Uterus (tissue), 2 donors: ENCODE measurements at regions not wholly inside any gene's neighbourhood (a gene's known extent, or its start where the extent isn't known, plus 50 kb on each side); places are given as distances from the start of the nearest gene placed in this dataset.

ENCODE experiments used
- CTCF ChIP-seq, 4 experiments: fragments of 200-600 bp in 2 of 4; fragments of 450-650 bp in 2 of 4; sonication (generic) in 2 of 4; IDR thresholded peaks; one replicate each; pipeline ENCODE4 v1.5.1; 2016 to 2019; ENCODE audit warnings: antibody characterized with exemption in 4 of 4, mild to moderate bottlenecking in 2 of 4, moderate library complexity in 1 of 4
- POLR2A ChIP-seq, 2 donors: fragments of 450-650 bp; IDR thresholded peaks; one replicate each; pipeline ENCODE4 v1.6.1; 2016; ENCODE audit warnings: antibody characterized with exemption in 2 of 2, mild to moderate bottlenecking in 1 of 2, moderate library complexity in 1 of 2

GRCh38 chr14:101186544-101186943, 283.0 kb upstream of the RTL1 start:
- TF ChIP-seq POLR2A (IDR thresholded peaks at IDR 0.05) (no peak), CTCF (IDR thresholded peaks at IDR 0.05) (no peak)
